ENCODE measurements at regions not wholly inside any gene's neighbourhood (a gene's known extent, or its start where the extent isn't known, plus 50 kb on each side); places are given as distances from the start of the nearest gene placed in this dataset.

- no peaks in the 10 kb centered on the region for H3F3A ChIP-seq (ENCODE audit: insufficient read depth, low read length)
- H3K9me3 ChIP-seq (ENCODE audit: low read length), result no peaks in the 10 kb centered on the region
- H3K9ac ChIP-seq (ENCODE audit: low read length), result no peak overlapping the region
- H3K79me2 ChIP-seq (ENCODE audit: insufficient read depth, low read length), result no peaks in the 10 kb centered on the region
- H4K20me1 ChIP-seq (ENCODE audit: insufficient read depth, low read length), result no peaks in the 10 kb centered on the region
- H3K27me3 ChIP-seq (ENCODE audit: insufficient read depth, low read length), result 0 out of 2 replicates have a peak, but pooled peaks cover 3% of the 10 kb centered on the region
- no peak overlapping the region for H3K4me2 ChIP-seq (ENCODE audit: low read length)
- H3K4me3 ChIP-seq (ENCODE audit: low read depth, low read length, poor library complexity, severe bottlenecking), result no peak overlapping the region
- TF ChIP-seq, protein P1, sequence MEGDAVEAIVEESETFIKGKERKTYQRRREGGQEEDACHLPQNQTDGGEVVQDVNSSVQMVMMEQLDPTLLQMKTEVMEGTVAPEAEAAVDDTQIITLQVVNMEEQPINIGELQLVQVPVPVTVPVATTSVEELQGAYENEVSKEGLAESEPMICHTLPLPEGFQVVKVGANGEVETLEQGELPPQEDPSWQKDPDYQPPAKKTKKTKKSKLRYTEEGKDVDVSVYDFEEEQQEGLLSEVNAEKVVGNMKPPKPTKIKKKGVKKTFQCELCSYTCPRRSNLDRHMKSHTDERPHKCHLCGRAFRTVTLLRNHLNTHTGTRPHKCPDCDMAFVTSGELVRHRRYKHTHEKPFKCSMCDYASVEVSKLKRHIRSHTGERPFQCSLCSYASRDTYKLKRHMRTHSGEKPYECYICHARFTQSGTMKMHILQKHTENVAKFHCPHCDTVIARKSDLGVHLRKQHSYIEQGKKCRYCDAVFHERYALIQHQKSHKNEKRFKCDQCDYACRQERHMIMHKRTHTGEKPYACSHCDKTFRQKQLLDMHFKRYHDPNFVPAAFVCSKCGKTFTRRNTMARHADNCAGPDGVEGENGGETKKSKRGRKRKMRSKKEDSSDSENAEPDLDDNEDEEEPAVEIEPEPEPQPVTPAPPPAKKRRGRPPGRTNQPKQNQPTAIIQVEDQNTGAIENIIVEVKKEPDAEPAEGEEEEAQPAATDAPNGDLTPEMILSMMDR (IDR thresholded peaks at IDR 0.05; ENCODE audit: low read length), result no peak
- TF ChIP-seq EZH2 (IDR thresholded peaks at IDR 0.05; ENCODE audit: borderline replicate concordance, low read length), result no peak
- no peak overlapping the region for H3K27ac ChIP-seq (ENCODE audit: low read depth, low read length, poor library complexity, severe bottlenecking)
- H3K9me2 ChIP-seq (ENCODE audit: low read depth, low read length), result no peaks in the 10 kb centered on the region
- no peak overlapping the region for H2AFZ ChIP-seq (ENCODE audit: low read length)
- no peaks in the 10 kb centered on the region for H3K36me3 ChIP-seq (ENCODE audit: insufficient read depth, low read length)
- no peaks in the 10 kb centered on the region for H3K4me1 ChIP-seq (ENCODE audit: insufficient read depth, low read length, severe bottlenecking)
These were observed 89.1 kb upstream of the USP24 start for GRCh38 chr1:55304229-55304740.

DNA sequence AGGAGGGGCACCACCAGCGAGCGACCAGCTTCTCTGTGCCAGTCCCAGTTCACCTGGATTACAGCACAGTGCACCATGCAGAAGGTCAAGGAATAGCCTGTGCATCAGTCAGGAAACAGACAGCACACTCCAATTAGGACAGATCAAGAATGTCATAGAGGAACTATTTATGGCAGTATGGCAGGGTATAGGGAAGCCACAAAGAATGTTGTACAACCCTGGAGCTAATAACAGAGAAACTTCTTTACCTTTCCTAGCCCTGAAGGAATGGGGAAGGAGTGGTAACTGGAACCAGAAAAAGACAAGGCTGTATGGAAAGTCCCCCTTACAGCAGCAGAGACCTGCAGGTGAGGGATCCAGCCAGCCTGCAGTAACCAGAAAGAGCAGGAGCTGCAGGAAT is 87.8 kb upstream of the USP24 start:
- Histone ChIP-seq H3K4me1 (ENCODE audit: insufficient read depth, low read length, severe bottlenecking) (no peaks in the 10 kb centered on the region), H3K4me3 (ENCODE audit: low read depth, low read length, poor library complexity, severe bottlenecking) (no peak overlapping the region), H3K9me2 (ENCODE audit: low read depth, low read length) (no peaks in the 10 kb centered on the region), H2AFZ (ENCODE audit: low read length) (no peak overlapping the region), H3K9ac (ENCODE audit: low read length) (no peak overlapping the region), H3K27me3 (ENCODE audit: insufficient read depth, low read length) (0 out of 2 replicates have a peak, but pooled peaks cover under 1% of the 10 kb centered on the region), H3K4me2 (ENCODE audit: low read length) (no peak overlapping the region), H3K27ac (ENCODE audit: low read depth, low read length, poor library complexity, severe bottlenecking) (no peak overlapping the region), H3K36me3 (ENCODE audit: insufficient read depth, low read length) (no peaks in the 10 kb centered on the region), H3K79me2 (ENCODE audit: insufficient read depth, low read length) (no peaks in the 10 kb centered on the region), H3F3A (ENCODE audit: insufficient read depth, low read length) (no peaks in the 10 kb centered on the region), H3K9me3 (ENCODE audit: low read length) (no peaks in the 10 kb centered on the region), H4K20me1 (ENCODE audit: insufficient read depth, low read length) (no peaks in the 10 kb centered on the region)
- no peak for TF ChIP-seq EZH2 (IDR thresholded peaks at IDR 0.05; ENCODE audit: borderline replicate concordance, low read length)
- TF ChIP-seq, protein P1 (IDR thresholded peaks at IDR 0.05; ENCODE audit: low read length), result no peak

GRCh38 chr1:55301912-55302311 is 86.7 kb upstream of the USP24 start:
- H3K27ac ChIP-seq (ENCODE audit: low read depth, low read length, poor library complexity, severe bottlenecking), result no peak overlapping the region
- H3K4me3 ChIP-seq (ENCODE audit: low read depth, low read length, poor library complexity, severe bottlenecking), result no peak overlapping the region
- no peak overlapping the region for H2AFZ ChIP-seq (ENCODE audit: low read length)
- H3K27me3 ChIP-seq (ENCODE audit: insufficient read depth, low read length), result no peaks in the 10 kb centered on the region
- H3K4me1 ChIP-seq (ENCODE audit: insufficient read depth, low read length, severe bottlenecking), result no peaks in the 10 kb centered on the region
- H3F3A ChIP-seq (ENCODE audit: insufficient read depth, low read length), result no peaks in the 10 kb centered on the region
- TF ChIP-seq EZH2 (IDR thresholded peaks at IDR 0.05; ENCODE audit: borderline replicate concordance, low read length), result no peak
- TF ChIP-seq, protein P1 (IDR thresholded peaks at IDR 0.05; ENCODE audit: low read length), result no peak
- H3K9me3 ChIP-seq (ENCODE audit: low read length), result no peaks in the 10 kb centered on the region
- no peaks in the 10 kb centered on the region for H4K20me1 ChIP-seq (ENCODE audit: insufficient read depth, low read length)
- H3K9me2 ChIP-seq (ENCODE audit: low read depth, low read length), result no peaks in the 10 kb centered on the region
- no peaks in the 10 kb centered on the region for H3K36me3 ChIP-seq (ENCODE audit: insufficient read depth, low read length)
- H3K4me2 ChIP-seq (ENCODE audit: low read length), result no peak overlapping the region
- H3K79me2 ChIP-seq (ENCODE audit: insufficient read depth, low read length), result no peaks in the 10 kb centered on the region
- H3K9ac ChIP-seq (ENCODE audit: low read length), result no peak overlapping the region
